ENCODE measurements at regions not wholly inside any gene's neighbourhood (a gene's known extent, or its start where the extent isn't known, plus 50 kb on each side); places are given as distances from the start of the nearest gene placed in this dataset.

DNA sequence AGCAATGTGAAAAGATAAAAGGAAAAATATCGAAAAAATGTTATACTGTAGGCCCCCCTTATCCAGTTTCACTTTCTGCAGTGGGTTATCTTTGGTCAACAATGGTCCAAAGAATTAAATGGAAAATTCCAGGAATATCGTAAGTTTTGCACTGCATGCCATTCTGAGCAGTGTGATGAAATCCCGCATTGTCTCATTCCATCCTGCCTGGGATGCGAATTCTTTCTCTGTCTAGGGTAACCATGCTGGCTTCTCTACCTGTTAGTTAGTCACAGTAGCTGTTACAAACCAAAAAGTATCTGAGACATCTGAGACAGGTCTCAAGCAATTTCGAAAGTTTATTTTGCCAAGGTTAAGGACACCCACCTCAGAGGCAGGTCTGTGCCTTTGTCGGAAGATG lies 170.3 kb downstream of the COX18 start:
- no peak for ATAC-seq (ENCODE audit: low read depth)
- CTCF ChIA-PET = no interaction called here

DNA sequence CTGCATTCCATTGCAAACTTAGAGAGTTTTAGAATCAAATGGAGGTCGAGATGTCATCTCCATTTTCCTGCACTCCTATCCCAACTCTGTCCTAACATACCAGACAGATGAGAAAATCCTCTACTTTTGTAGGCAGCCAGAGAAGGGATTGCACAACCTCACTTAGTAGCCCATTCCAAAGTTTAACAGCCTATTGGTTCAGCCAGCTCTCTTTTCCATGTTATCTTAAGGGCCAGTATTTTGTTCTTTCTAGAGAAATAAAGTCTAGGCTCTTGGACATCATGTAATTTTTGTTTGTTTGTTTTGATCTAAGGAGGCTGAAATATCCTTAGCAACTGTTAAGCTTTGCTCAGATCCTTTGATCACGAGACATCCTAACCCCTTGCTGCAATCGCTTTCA lies 173.0 kb downstream of the COX18 start:
- ATAC-seq (ENCODE audit: low read depth) = no peak

More for the DNA sequence above, 170.3 kb downstream of the COX18 start:
- H4K20me1 ChIP-seq (ENCODE audit: control insufficient read depth, insufficient read depth, low read length, poor library complexity, severe bottlenecking) = no peaks in the 10 kb centered on the region
- no peaks in the 10 kb centered on the region for H3K36me3 ChIP-seq (replicated peaks in 1 of 2; ENCODE audit: control extremely low read depth in 1 of 2, control insufficient read depth in 1 of 2, extremely low read depth in 1 of 2, insufficient read depth in 2 of 2, low read length in 1 of 2)
- H3K4me1 ChIP-seq (ENCODE audit: control insufficient read depth in 2 of 2, insufficient read depth in 2 of 2, low read length in 2 of 2) = no peaks in the 10 kb centered on the region
- no peak for DNase-seq
- no peaks in the 10 kb centered on the region for H3K9me3 ChIP-seq (ENCODE audit: control extremely low read depth in 1 of 3, control insufficient read depth in 2 of 3, insufficient read depth in 1 of 3, low read length in 2 of 3)
- TF ChIP-seq EZH2 (IDR thresholded peaks at IDR 0.05; ENCODE audit: borderline replicate concordance, insufficient read depth, low read depth, low read length, poor library complexity, severe bottlenecking) = no peak
- TF ChIP-seq, protein P1, sequence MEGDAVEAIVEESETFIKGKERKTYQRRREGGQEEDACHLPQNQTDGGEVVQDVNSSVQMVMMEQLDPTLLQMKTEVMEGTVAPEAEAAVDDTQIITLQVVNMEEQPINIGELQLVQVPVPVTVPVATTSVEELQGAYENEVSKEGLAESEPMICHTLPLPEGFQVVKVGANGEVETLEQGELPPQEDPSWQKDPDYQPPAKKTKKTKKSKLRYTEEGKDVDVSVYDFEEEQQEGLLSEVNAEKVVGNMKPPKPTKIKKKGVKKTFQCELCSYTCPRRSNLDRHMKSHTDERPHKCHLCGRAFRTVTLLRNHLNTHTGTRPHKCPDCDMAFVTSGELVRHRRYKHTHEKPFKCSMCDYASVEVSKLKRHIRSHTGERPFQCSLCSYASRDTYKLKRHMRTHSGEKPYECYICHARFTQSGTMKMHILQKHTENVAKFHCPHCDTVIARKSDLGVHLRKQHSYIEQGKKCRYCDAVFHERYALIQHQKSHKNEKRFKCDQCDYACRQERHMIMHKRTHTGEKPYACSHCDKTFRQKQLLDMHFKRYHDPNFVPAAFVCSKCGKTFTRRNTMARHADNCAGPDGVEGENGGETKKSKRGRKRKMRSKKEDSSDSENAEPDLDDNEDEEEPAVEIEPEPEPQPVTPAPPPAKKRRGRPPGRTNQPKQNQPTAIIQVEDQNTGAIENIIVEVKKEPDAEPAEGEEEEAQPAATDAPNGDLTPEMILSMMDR (IDR thresholded peaks at IDR 0.05) = no peak
- H3K9ac ChIP-seq (ENCODE audit: low read length) = no peak overlapping the region
- H3K27me3 ChIP-seq (replicated peaks in 1 of 4; ENCODE audit: control extremely low read depth in 1 of 4, control insufficient read depth in 3 of 4, insufficient read depth in 4 of 4, low read length in 3 of 4) = no peaks in the 10 kb centered on the region
- H2AFZ ChIP-seq (ENCODE audit: insufficient read depth, low read depth, low read length, poor library complexity, severe bottlenecking) = no peak overlapping the region
- H3K79me2 ChIP-seq (ENCODE audit: control insufficient read depth, insufficient read depth, low read length) = no peaks in the 10 kb centered on the region
- H3K4me2 ChIP-seq (replicated peaks; ENCODE audit: low read depth, low read length, poor library complexity, severe bottlenecking) = no peak overlapping the region
- POLR2A ChIA-PET = no interaction called here
- Mint-ChIP-seq H3K4me3 (no peak overlapping the region), H3K4me1 (no peaks in the 10 kb centered on the region), H3K9me3 (ENCODE audit: insufficient read depth) (peaks cover 2% of the 10 kb centered on the region), H3K27me3 (no peaks in the 10 kb centered on the region), H3K27ac (no peak overlapping the region)
- H3K4me3 ChIP-seq (ENCODE audit: control extremely low read depth in 1 of 5, extremely low read depth in 1 of 5, insufficient read depth in 1 of 5, low read depth in 2 of 5, low read length in 4 of 5) = no peak overlapping the region
- intact Hi-C loops (cut with micrococcal nuclease) = no loop called here
- H3K27ac ChIP-seq (ENCODE audit: low read length in 2 of 2) = no peak overlapping the region
- 91% methylated on average over 4 of the region's 6 CpGs for WGBS (ENCODE audit: insufficient coverage)

More for the DNA sequence above, 173.0 kb downstream of the COX18 start:
- ChIA-PET POLR2A (no interaction called here), CTCF (no interaction called here)
- no peaks in the 10 kb centered on the region for H3K79me2 ChIP-seq (ENCODE audit: control insufficient read depth, insufficient read depth, low read length)
- 75% methylated on average over 1 of the region's 3 CpGs for WGBS (ENCODE audit: insufficient coverage)
- intact Hi-C loops (cut with micrococcal nuclease) = no loop called here
- Mint-ChIP-seq H3K27me3 (peaks cover 4% of the 10 kb centered on the region), H3K4me3 (no peak overlapping the region), H3K27ac (no peak overlapping the region), H3K9me3 (ENCODE audit: insufficient read depth) (peaks cover 2% of the 10 kb centered on the region), H3K4me1 (no peaks in the 10 kb centered on the region)
- peaks cover 0 to 6% (median 0%) of the 10 kb centered on the region in 4 experiments for H3K27me3 ChIP-seq (replicated peaks in 1 of 4; ENCODE audit: control extremely low read depth in 1 of 4, control insufficient read depth in 3 of 4, insufficient read depth in 4 of 4, low read length in 3 of 4)
- no peaks in the 10 kb centered on the region for H3K4me1 ChIP-seq (ENCODE audit: control insufficient read depth in 2 of 2, insufficient read depth in 2 of 2, low read length in 2 of 2)
- no peak overlapping the region for H3K9ac ChIP-seq (ENCODE audit: low read length)
- H2AFZ ChIP-seq (ENCODE audit: insufficient read depth, low read depth, low read length, poor library complexity, severe bottlenecking) = no peak overlapping the region
- no peaks in the 10 kb centered on the region for H4K20me1 ChIP-seq (ENCODE audit: control insufficient read depth, insufficient read depth, low read length, poor library complexity, severe bottlenecking)
- no peaks in the 10 kb centered on the region for H3K36me3 ChIP-seq (replicated peaks in 1 of 2; ENCODE audit: control extremely low read depth in 1 of 2, control insufficient read depth in 1 of 2, extremely low read depth in 1 of 2, insufficient read depth in 2 of 2, low read length in 1 of 2)
- no peak overlapping the region for H3K4me3 ChIP-seq (ENCODE audit: control extremely low read depth in 1 of 5, extremely low read depth in 1 of 5, insufficient read depth in 1 of 5, low read depth in 2 of 5, low read length in 4 of 5)
- no peak for DNase-seq
- no peak overlapping the region for H3K27ac ChIP-seq (ENCODE audit: low read length in 2 of 2)
- no peaks in the 10 kb centered on the region for H3K9me3 ChIP-seq (ENCODE audit: control extremely low read depth in 1 of 3, control insufficient read depth in 2 of 3, insufficient read depth in 1 of 3, low read length in 2 of 3)
- H3K4me2 ChIP-seq (replicated peaks; ENCODE audit: low read depth, low read length, poor library complexity, severe bottlenecking) = no peak overlapping the region
- TF ChIP-seq EZH2 (IDR thresholded peaks at IDR 0.05; ENCODE audit: borderline replicate concordance, insufficient read depth, low read depth, low read length, poor library complexity, severe bottlenecking) = no peak
- TF ChIP-seq, protein P1 (IDR thresholded peaks at IDR 0.05) = no peak
